Activated T-cell treated with anti-CD3 and anti-CD28 coated beads for 1 hour (primary cell): ENCODE measurements at regions not wholly inside any gene's neighbourhood (a gene's known extent, or its start where the extent isn't known, plus 50 kb on each side); places are given as distances from the start of the nearest gene placed in this dataset.
"Not testable (repeated sequence)": the region's sequence is repeated elsewhere in the genome, so short reads cannot be mapped to it uniquely, and the experiment has no call there.

Experiments
- DNase-seq: peaks from one replicate; pipeline ENCODE4 v3.0.0-alpha.2; 2020; ENCODE audit warnings: low read depth

- no peak for DNase-seq
Observed at GRCh38 chr22:22193923-22194322, 50.7 kb upstream of the VPREB1 start.

GRCh38 chr22:22193462-22193861 is 51.1 kb upstream of the VPREB1 start:
- not testable (repeated sequence) for DNase-seq

- DNase-seq: not testable (repeated sequence)
Observed at GRCh38 chr22:22193006-22193405, 51.6 kb upstream of the VPREB1 start.

GRCh38 chr22:22189796-22190195 is 54.8 kb upstream of the VPREB1 start:
- DNase-seq: not testable (repeated sequence)

- not testable (repeated sequence) for DNase-seq
Observed at GRCh38 chr22:22187863-22188262, 56.7 kb upstream of the VPREB1 start.

GRCh38 chr22:22187299-22187698 is 57.3 kb upstream of the VPREB1 start:
- no peak for DNase-seq

- no peak for DNase-seq
Observed at GRCh38 chr22:22185844-22186499, 58.6 kb upstream of the VPREB1 start.

GRCh38 chr22:22185217-22185616 is 59.4 kb upstream of the VPREB1 start:
- DNase-seq: no peak

GRCh38 chr22:22184277-22184807 is 60.2 kb upstream of the VPREB1 start:
- DNase-seq: no peak

- DNase-seq: no peak
Observed at GRCh38 chr22:22182990-22183264, 61.7 kb upstream of the VPREB1 start.

- no peak for DNase-seq
Observed at GRCh38 chr22:22182218-22182989, 62.2 kb upstream of the VPREB1 start.

GRCh38 chr22:22181341-22181850 is 63.2 kb upstream of the VPREB1 start:
- DNase-seq: no peak

GRCh38 chr22:22180738-22181285 is 63.8 kb upstream of the VPREB1 start:
- no peak for DNase-seq

GRCh38 chr22:22179858-22180257 is 64.7 kb upstream of the VPREB1 start:
- DNase-seq: no peak

GRCh38 chr22:22178992-22179391 is 65.6 kb upstream of the VPREB1 start:
- no peak for DNase-seq

GRCh38 chr22:22178355-22178965 is 66.1 kb upstream of the VPREB1 start:
- no peak for DNase-seq

GRCh38 chr22:22176929-22177616 is 67.5 kb upstream of the VPREB1 start:
- no peak for DNase-seq

GRCh38 chr22:22172896-22173628 is 71.5 kb upstream of the VPREB1 start:
- not testable (repeated sequence) for DNase-seq

- no peak for DNase-seq
Observed at GRCh38 chr22:22171357-22172218, 73.0 kb upstream of the VPREB1 start.

- DNase-seq: no peak
Observed at GRCh38 chr22:22169923-22170322, 74.7 kb upstream of the VPREB1 start.
